HG03469 (cell line): ENCODE measurements at regions not wholly inside any gene's neighbourhood (a gene's known extent, or its start where the extent isn't known, plus 50 kb on each side); places are given as distances from the start of the nearest gene placed in this dataset.
"Not testable (repeated sequence)": the region's sequence is repeated elsewhere in the genome, so short reads cannot be mapped to it uniquely, and the experiment has no call there.

Experiments used
- ATAC-seq: cut with Tn5 transposase; IDR thresholded peaks from one replicate; pipeline ENCODE4 v1.9.1; 2021; ENCODE audit warnings: mild to moderate bottlenecking, moderate library complexity, moderate number of reproducible peaks; ENCODE audit not compliant: unreplicated experiment

GRCh38 chr14:40758076-40758475, 848.6 kb upstream of the LRFN5 start:
- ATAC-seq = no peak

- no peak for ATAC-seq
Measured at GRCh38 chr14:40757376-40757950, 849.2 kb upstream of the LRFN5 start.

DNA sequence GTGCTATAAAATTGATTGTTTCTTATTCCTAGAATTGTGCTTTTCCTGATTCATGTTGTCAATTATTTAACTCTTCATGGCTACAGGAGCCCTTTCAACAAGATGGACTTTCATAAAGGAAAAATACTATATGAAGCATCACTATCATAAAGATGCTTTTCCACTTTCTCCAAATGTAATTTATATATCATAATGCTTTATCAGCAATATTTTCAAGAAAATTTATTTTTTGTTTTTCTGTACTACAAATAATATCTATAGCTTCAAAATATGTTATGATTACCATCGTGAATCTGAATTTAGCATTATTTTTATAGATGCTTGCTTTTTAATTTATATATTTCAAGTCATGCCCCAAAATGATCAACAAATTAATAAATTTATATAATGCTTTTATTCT, 873.5 kb upstream of the LRFN5 start:
- ATAC-seq = no peak

DNA sequence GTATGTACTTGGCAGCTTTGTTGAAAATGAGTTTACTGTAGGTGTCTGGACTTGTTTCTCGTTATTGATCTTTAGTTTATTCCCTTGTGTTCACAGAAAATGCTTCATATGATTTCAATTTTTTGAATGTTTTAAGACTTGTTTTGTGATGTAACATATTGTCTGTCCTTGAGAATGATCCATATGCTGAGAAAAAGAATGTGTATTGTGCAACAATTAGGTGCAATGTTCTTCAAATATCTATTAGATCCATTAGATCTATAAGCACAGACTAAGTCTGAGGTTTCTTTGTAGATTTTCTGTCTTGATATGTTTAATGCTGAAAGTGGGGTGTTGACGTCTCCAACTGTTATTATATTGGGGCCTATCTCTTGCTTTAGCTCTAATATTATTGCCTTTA, 879.6 kb upstream of the LRFN5 start:
- ATAC-seq = no peak

DNA sequence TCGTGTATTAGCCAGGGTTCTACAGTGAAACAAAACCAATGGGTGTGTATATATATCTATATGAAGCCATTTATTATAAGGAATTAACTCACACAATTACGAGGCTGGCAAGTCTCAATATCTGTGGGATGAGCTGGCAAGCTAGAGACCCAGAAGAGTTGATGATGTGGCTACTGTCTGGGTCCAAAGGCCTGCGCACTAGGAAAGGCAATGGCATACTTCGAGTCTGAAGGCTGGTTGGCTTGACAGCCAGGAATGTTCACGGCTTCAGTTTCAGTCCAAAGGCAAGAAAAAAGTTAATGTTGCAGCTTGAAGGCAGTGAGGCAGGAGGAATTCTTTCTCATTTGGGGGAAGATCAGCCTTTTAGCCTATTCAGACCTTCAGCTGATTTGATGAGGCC, 893.3 kb upstream of the LRFN5 start:
- ATAC-seq = no peak

- no peak for ATAC-seq
Measured at GRCh38 chr14:40697231-40697630, 909.4 kb upstream of the LRFN5 start.

- no peak for ATAC-seq
Measured at GRCh38 chr14:40694023-40694422, 912.7 kb upstream of the LRFN5 start.

GRCh38 chr14:40691066-40691465, 915.6 kb upstream of the LRFN5 start:
- ATAC-seq = no peak

- no peak for ATAC-seq
Measured at GRCh38 chr14:40685764-40686163, 920.9 kb upstream of the LRFN5 start.

DNA sequence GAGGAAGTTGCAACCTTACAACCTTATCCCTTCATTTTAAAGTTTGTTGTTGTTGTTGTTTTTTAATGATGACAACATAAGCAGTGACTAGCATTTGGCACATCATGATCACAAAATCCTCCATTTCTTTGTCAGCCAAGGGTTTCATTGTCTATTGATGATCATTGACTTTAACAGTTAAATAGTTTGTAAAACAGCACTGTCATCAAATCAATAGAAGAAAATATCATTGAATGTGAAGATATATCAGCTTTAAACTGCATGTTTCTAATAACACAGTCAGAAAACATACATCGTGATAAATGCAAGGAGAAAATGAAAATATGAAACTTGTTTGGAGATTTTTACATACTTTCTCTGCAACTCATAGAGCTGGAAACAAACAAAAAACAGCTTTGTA, 922.3 kb upstream of the LRFN5 start:
- ATAC-seq = no peak

DNA sequence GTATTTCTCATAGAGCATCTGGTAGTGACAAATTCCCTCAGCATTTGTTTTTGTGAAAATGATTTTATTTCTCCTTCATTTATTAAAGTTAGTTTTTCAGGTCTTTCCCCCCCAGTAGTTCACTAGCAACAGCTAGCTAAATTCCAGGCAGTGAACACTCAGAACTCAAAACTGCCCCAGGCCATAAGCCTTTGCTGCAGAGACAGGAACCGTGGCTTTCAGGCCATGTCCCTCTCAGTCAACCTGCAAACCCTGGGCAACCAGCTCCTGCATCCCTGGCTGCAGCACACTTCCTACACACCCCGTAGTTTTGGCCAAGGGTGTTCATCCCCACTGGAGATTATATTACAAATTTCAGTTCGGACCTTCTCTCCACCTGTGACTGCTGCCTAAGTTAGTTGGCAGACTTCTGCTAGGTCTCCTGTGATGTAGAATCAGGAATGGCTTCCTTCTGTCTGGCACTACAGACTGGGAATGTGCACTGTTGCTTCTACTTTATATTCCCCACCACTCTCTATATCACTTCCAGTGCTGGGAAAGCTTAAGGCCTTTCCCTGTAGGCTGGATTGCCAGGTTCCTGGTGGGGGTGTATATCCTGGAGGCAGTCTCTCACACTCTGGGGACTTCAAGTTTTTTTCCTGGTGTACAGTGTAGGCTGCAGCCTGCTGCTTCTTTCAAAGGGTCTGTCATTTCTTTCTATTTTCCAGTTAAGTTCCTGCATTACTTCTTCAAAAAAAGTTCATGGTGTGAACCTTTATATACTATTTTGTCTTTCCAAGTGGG, 924.4 kb upstream of the LRFN5 start:
- ATAC-seq = no peak

GRCh38 chr14:40679256-40679655, 927.4 kb upstream of the LRFN5 start:
- ATAC-seq = no peak

- ATAC-seq = not testable (repeated sequence)
Measured at GRCh38 chr14:40677206-40677605, 929.5 kb upstream of the LRFN5 start.

DNA sequence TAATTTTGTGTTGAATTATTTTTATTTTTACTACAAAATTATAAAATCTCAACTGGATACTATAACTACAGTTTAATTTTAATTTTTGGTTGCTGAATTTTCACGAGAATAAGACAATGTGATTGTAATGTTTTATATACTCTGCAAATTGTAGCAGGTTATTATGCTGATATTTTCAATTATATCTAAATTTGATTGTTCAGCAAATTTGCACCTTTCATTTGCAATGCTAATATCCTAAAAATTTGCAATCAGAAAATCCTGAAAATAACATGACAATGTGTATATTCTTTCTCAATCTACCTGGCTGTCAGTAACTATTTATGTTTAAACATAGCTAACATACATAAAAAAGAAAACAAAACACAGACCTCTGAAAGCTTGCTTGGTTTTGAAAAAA, 932.2 kb upstream of the LRFN5 start:
- ATAC-seq = no peak

GRCh38 chr14:40656311-40656710, 950.4 kb upstream of the LRFN5 start:
- ATAC-seq = no peak

DNA sequence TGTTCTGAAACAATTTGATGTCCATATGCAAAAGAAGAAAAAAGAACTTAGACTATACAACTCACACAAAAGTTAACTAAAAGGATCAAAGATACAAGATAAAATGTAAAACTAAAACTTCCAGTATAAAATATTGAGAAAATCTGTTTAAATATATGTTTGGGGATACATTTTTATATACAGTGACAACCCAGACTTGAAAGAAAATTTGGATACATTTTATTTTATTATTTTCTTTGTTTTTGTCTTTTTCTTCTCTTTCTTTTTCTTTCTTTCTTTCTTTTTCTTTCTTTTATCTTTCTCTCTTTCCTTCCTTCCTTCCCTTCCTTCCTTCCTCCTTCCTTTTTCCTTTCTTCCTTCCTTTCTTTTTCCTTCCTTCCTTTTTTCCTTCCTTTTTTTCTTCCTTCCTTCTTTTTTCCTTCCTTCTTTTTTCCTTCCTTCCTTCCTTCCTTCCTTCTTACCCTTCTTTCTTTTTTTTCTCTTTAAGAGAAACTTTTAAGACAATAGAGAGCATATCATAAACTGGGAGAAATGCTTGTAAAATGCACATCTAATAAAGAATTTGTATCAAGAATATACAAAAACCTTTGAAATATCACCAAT, 954.5 kb upstream of the LRFN5 start:
- no peak for ATAC-seq

GRCh38 chr14:40630471-40630870, 976.2 kb upstream of the LRFN5 start:
- no peak for ATAC-seq

GRCh38 chr14:40629551-40630137, 977.0 kb upstream of the LRFN5 start:
- ATAC-seq = not testable (repeated sequence)

DNA sequence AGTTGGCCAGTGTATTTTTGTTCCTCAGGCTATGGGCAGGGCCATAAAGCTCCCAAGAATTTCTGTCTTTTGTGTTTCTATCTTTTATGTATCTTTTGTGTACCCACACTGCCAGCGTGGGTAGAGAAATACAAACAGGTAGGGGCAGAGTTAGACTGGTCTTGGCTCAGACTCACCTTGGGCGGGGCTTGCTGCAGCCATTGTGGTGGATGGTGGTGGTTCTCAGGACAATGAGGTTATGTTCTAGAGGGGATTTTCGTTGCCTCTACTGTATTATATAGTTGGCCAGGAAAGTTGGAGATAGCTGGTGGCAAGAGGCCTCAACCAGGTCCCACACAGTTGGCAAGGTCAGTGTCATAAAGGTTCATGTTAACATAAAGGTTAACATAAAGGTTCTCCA, 977.5 kb upstream of the LRFN5 start:
- ATAC-seq = no peak

GRCh38 chr14:40623643-40624042, 983.0 kb upstream of the LRFN5 start:
- ATAC-seq = no peak

GRCh38 chr14:40618225-40618898, 988.3 kb upstream of the LRFN5 start:
- ATAC-seq = no peak
